GM19043 (cell line): ENCODE measurements at regions not wholly inside any gene's neighbourhood (a gene's known extent, or its start where the extent isn't known, plus 50 kb on each side); places are given as distances from the start of the nearest gene placed in this dataset.
"Not testable (repeated sequence)": the region's sequence is repeated elsewhere in the genome, so short reads cannot be mapped to it uniquely, and the experiment has no call there.

Experiments
- ATAC-seq: cut with Tn5 transposase; IDR thresholded peaks from one replicate; pipeline ENCODE4 v1.9.1; 2021; ENCODE audit warnings: low read depth; ENCODE audit not compliant: unreplicated experiment

DNA sequence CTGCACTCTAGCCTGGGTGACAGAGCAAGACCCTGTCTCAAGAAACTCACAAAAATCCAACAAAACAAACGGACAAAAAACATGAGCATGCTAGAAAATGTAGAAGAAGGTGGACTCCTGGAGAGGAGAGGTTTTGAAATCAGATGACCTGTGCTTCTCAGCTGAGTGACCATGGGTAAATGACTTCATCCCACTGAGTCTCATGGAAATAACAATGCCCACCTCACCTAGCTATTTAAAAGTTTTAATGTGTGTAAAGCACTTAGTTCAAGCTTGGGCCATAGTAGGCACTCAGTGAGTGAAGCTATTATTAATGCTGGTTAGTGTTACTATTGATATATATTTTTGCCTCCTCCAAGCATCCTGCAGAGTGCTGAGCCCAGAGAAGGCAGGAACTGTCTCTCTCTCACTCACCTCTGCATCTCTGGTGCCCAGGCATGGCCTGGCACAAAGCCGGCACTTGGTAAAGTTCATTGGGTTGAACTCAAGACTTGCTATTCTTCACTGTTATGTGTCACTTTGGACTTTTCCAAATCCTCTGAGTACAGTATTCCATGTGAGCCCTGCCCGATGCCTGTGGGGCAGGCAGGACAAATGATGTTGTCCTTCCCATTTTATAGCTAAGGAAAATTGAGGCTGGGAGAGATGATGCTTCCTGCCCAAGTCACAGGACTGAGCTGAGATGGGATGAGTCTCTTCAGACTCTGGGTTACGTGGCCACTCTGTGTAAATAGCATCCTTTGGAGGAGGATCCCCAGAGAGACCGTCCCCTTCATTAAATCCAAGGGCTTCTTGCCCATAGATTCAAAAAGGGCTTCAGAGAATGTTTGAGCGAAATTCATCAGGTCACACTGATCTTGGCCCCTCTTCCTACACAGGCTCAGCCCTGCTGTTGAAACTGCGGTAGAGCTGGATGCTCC is 81.4 kb upstream of the EMX2 start:
- ATAC-seq: no peak

DNA sequence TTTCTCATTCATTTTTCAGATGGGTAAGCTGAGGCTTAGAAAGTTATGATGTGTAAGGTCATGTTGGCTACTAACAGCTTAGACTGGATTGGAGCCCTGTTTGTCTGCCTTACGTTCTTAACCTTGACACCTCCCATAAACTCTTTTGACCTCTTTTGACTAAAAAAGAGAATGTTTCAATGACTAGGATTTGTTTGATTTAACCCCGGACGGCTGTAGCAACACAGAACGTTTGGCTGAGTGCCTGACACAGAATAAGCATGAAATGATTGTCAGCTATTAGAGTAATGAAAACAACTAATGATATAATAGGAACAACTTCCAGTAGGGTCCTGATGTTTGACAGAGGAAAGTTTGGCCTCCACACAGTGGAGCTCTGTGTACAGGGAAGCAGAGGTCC is 83.3 kb upstream of the PDZD8 start:
- no peak for ATAC-seq

DNA sequence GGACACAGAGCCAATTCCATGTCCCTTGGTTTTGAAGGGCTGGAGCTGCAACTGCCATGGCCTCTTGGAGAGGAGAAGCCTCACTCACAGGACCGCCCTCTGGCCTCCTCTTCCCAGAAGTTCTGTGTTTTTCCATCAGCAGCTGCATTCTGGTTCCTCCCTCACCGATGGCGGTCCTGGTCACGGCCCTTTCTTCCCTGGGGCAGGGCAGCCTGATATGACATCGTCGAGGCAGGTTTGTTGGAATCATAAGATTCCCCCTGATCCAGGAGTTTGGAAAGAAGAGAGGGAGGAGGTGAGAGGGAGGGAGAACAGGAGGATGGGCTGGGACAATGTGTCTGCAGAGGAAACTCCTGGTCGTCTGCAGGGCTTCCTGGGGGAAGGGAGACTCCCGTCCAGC is 82.7 kb upstream of the PDZD8 start:
- ATAC-seq: no peak

DNA sequence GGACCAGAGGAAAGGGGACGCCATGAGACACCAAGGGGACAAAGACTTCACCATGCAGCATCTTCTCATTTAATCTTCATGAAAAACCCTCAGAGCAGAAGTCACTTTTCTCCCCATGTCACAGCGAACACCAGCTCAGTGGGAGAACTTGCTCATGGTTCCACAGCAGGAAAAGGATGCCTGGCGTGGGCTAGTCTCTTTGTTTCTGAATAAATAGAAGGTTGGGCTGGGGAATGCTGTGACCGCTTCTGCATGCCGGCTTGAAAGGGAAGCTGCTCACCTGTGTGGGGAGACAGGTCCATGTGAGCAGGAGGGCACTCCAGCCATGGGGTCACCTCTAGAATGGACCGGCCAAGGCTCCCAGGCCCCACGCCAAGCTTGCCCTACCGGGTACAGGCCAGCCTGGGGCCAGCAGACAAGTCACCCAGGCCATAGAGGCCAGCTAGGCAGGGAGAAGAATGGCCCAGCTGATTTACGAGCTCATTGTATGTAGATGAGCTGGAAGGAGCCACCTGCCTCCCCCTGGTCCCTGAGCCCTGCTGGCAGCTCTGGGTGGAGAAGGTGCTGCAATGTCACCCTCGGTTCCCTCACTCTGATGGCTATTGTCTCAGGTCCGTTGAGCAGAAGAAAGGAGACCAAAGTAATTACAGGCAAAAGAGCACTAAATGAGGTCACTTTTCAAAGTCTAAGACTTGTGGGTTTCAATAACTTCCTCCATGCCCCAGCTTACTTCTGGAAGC is 82.0 kb upstream of the PDZD8 start:
- ATAC-seq: no peak

DNA sequence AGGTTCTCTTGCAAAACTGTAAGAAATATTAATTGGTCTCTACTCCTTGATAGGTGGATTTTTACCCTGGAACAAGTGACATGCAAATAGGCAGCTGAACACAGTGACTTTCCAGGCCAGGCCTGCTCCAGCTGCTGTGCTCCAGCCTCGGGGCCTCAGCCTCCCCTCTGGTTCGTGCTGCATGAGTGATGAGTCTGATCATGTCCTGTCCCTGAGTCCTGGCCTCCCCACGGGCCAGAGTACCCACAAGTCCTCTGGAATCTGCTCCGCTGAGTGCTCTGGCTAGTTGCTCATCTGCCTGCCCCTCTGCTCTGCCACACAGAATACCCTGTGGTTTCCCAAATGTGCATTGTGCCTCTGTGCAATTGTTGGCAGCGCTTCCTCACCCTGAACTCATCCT is 80.1 kb upstream of the PDZD8 start:
- no peak for ATAC-seq

DNA sequence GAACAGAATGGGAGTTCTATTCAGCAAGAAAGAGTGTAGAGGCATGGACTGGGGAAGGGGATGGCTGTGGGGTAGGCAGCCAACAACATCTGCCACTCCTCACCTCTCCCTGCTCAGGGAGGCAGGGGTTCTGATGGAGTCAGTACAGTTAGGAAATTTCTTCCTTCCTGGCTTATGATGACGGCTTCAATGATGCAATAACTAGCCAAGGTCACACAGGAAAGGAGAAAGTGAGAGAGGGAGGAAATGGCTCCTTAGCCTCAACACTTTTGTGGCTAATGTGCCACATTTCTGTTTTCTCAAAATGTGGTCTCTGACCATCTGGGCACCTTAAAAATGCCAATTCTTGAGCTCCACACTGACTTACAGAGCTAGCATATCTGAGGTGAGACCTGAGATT is 79.3 kb upstream of the PDZD8 start:
- ATAC-seq: no peak

DNA sequence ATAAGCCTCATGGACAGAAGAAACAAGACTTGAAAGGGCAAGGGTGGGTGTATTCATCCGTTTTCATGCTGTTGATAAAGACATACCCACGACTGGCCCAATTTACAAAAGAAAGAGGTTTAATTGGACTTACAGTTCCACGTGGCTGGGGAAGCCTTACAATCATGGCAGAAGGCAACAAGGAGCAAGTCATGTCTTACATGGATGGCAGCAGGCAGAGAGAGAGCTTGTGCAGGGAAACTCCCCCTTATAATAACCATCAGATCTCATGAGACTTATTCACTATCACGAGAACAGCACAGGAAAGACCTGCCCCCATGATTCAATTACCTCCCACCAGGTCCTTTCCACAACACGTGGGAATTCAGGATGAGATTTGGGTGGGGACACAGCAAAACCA is 78.2 kb upstream of the PDZD8 start:
- not testable (repeated sequence) for ATAC-seq

DNA sequence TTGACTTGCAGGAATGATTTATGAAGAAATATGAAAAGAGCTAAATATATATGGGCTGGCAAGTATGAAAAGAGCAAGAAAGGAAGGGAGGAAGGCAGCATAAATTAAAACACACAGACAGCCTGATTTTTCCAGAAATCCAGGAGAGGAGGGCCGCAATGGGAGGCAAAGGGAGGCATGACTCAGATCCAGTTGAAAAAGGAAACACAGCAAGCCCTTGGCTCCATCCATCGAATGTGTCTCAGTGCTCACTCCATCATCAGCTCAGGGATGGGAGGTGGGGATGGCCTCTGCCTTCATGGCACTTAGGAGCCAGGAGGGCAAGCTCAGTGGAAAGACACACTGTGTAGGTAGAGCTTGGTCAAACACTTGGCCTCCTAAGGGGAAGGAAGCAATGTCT is 75.7 kb upstream of the PDZD8 start:
- ATAC-seq: no peak

DNA sequence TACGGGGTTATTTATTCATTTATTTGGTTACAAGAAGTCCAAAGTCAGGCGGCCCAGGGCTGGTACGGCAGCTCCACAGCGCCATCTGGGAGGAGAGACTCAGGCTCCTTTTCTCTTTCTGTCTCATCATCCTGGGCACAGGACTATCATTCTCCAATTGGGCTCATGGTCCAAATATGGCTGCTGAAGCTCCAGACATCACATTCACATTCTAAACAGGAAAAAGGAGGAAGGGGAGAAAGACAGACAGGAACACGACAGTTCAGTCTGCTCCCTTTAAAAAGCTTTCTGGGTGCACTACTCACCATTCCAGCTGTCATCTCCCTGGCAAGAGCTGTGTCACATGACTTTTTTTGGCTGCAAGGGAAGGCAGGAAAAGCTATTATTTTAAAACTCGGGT is 74.4 kb upstream of the PDZD8 start:
- ATAC-seq: no peak

DNA sequence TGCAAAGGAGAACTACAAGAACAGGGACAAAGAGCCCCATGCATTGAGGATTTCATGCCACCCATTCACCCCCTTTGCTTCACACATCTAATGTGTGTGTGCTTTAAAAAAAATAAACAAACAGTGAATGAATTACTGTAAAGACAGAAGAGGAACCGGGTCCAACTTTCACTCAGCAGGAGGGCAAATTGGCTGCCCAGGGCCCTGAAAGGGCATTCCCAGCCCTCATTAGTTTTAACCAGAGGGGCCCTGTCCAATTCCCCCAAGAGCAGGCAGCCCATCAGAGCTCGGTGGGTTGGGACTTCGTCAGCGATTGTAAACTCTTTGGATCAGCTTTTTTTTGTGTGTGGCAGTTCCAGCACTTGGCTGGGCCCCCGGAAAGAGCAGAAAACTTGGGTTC is 73.6 kb upstream of the PDZD8 start:
- ATAC-seq: no peak

DNA sequence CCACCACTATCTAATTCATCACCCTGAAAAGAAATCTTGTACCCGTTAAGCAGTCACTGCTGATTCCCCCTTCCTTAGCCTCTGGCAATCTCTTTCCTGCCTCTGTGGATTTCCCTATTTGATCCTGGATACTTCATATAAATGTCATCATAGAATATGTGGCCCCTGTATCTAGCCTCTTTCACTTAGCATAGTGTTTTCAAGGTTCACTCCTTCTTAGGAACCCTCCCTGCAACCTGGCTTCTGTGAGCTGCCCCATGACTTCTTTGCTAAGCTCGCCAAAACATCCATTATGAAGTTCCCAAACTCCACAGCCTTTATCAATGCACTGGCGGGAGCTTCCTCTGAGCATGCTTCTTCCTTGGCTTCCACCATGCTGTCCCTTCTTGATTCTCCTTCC is 70.8 kb upstream of the PDZD8 start:
- ATAC-seq: no peak

DNA sequence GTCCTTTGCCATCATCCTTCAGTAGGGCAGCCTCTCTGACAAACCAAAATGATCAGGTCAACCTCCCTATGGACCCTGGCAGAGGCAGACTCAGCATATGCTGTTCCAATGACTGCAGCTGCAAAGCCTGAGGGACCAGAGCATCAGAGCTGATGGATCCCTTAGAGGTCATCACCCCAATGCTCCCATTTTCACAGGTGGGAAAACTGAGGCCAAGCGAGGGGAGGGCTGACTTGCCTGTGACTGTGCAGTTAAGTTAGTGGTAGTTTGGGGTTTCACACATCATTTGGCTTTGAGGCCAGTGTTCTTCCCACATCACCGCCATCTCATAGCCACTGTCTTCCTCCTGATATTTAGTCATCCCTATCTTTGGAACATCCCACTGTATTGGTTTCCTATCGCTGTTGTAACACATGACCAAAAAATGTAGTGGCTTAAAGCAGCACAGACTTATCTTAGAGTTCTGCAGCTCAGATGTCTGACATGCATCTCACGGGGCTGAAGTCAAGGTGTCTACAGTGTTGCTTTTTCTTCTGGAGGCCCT is 69.3 kb upstream of the PDZD8 start:
- ATAC-seq: no peak

DNA sequence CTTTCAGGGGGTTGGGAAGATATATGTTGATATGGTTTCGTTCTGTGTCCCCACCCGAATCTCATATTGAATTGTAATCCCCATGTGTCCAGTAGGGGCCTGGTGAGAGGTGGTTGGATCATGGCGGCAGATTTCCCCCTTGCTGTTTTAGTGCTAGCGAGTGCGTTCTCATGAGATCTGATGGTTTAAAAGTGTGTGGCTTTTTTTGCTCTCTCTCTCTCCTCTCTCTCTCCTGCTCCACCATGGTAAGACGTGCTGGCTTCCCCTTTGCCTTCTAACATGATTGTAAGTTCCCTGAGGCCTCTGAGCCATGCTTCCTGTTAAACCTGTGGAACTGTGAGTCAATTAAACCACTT is 68.4 kb upstream of the PDZD8 start:
- ATAC-seq: no peak

DNA sequence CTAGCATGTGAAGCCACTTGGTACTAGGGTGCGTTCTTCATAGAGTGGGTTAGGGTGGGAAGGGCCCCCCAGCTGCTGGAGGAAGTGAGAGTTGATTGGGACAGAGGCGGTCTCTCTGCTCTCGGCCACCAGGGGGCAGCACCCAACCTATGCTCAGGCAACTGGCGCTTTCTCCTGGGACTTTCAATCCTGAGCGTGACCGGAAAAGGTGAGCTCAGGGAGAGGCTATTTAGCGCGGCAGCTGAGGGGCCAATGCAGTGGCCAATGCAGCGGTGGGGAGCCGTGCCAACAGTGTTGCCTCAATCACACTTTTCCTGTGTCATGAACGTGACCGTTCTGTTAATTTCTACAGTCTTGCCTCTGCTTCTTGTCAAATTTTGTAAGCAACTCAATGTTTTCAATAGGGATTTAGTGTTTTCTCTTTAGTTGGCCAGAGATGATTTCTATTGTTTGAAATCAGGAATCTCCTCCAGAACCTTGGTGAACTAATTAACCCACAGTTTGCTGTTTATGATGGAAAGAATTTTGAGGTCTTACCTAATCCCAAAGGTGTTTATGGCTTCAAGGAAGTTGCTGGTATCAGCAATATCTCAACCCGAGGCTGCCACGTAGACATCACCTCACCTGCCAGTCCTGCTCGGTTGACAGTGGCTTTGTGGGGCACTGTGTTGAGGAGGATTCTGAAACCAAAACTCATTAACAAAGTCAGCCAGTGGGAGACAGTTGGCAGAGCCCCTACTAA is 67.9 kb upstream of the PDZD8 start:
- ATAC-seq: peak; percentile 78

DNA sequence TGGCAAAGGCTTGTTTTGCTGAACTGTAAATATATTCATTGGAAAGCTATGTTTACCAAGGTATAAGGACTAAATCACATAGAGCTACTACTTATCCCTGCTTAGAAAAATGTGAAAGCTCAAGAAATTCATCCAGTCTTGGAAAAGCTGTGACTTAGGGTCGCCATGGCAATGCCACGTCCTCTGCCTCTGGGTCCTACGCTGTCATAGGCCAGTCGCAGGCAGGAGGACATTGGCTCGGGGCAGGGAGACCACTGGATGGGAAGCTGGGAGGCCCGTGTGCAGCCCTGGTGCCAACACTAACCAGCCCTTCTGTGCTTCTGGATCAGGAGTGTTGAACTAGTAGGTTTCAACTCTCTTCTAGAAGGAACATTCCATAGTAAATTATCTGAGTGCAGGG is 67.3 kb upstream of the PDZD8 start:
- ATAC-seq: peak; percentile 7

DNA sequence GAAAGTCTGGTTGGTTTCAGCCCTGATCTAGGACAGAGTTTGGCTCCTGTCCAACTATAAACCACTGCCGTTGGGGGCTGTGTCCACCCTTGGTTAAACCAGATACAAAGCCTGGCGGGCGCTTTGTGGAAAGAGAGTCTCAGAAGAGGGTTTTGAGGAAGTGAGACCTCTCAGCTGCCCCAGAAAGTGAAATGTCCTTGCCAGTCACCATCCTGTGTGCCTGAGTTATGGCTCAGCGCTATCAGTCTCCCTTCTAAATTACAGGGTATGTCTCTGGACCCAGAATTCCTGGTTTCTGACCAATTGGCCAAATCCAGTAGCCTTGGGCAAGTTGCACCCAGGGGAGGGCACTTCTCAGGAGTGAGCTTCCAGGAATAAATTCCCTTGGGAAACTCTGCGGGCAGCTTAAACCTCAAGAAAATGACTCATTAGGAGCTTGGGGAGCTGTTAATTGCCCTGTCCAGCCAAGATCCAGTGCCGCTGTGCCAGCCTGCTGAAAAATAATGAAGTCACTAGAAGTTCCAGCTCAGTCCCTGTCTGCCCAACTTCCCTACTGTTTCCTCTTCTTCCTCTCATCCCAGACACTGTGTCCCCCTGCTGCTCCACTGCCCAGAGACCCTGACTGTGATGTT is 66.7 kb upstream of the PDZD8 start:
- peak; percentile 52 for ATAC-seq

DNA sequence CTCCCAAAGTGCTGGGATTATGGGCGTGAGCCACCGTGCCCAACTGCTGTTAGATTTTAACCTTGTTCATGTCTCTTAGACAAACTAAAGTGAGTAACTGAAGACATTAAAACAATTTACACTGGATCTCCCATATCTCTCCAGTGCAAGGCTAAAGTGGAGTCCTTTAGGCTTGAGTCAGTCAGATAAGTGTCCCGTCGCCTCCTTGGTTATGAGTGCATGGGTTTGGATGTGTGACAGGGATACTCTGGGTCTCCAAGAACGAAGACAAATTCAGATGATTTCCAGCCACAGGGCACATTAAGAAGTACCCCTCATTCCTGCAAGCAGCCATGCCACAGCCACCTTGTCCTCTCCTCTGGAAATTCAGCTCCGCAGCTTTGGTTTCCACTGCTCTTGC is 66.1 kb upstream of the PDZD8 start:
- ATAC-seq: no peak

DNA sequence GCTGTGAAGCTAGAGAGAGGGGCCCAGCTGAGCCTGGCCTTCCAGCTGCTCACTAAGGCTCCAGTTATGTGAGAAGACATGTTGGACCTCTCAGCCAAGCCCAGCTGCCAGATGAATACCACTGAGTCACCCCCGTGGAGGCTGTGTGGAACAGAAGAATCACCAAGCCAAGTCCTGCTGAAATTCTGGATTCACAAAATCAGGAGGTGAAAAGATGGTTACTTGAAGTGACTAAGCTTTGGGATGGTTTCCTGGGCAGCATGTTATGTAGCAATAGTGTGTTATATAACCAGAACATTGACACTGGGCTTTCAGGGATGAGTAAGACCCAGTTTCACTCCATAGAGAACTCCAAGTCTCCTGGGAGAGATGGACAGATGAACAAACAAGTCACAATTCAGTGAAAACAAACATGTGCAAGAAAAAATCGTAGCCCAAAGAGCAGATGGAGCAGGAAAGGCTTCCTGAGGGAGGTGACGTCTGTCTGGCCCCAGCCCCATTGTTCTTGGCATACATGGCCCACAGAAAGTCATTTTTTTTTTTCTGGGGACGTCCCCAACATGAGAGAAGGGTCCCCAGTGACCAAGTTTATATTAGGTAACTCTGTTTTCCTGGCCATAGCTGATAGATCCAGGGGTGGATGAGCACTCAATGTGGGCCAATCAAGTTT is 64.1 kb upstream of the PDZD8 start:
- no peak for ATAC-seq

DNA sequence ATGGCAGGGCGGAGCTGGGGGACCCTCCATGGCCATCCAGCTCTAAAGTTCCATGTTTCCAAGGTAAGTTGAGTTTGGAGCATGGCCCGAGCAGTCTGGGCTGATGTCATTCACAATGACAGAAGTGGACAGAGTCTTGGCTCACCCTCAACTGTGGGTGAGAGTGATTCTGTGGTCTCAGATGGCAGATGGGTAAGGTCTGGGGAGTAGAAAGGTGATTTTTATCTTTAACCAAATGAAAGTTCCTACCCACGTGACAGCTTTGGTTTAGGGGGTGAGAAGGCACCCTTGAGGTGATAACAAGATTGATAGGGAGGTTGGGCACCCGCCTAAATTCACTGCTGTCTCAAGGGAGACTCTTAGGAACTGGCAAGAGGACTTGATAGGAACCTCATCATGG is 57.6 kb upstream of the PDZD8 start:
- ATAC-seq: no peak

DNA sequence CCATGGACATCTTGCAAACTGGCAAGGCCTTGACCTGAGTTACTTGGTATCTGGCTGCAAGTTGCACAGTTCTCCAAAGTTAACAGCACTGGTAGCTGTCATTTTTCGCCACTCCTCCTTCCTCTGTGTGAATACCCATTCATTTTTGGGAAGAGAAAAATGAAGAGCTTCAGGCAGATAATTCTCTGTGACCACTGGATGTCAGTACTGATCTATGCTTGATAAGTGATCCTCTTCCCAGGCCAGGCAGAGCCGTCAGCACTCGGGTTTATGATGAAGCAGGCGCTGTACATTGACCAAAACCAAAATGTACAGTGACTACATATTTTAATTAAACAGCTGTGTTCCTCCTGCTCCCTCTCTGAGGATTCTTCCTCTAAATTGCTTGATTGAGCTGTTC is 55.9 kb upstream of the PDZD8 start:
- no peak for ATAC-seq
